ENCODE measurements at regions not wholly inside any gene's neighbourhood (a gene's known extent, or its start where the extent isn't known, plus 50 kb on each side); places are given as distances from the start of the nearest gene placed in this dataset.
"Not testable (repeated sequence)": the region's sequence is repeated elsewhere in the genome, so short reads cannot be mapped to it uniquely, and the experiment has no call there.

GRCh38 chr1:149712154-149712927 is 70.2 kb upstream of the FCGR1A start:
- TF ChIP-seq CTCF, POLR2A, EP300 (IDR thresholded peaks at IDR 0.05): not testable (repeated sequence)
